HEK293T (cell line): ENCODE measurements at regions not wholly inside any gene's neighbourhood (a gene's known extent, or its start where the extent isn't known, plus 50 kb on each side); places are given as distances from the start of the nearest gene placed in this dataset.

Experiments used
- CTCF ChIA-PET: fragments of 350-600 bp; formaldehyde crosslinking; extraction: SDS; loops from one replicate; lab custom pipeline; 2021; ENCODE audit warnings: antibody characterized with exemption, inconsistent platforms; lab: Yijun Ruan, JAX
- POLR2A ChIA-PET: fragments of 350-600 bp; formaldehyde crosslinking; extraction: SDS; loops from one replicate; lab custom pipeline; 2020; ENCODE audit warnings: antibody characterized with exemption, inconsistent platforms; lab: Yijun Ruan, JAX
- DNase-seq: peaks from one replicate; pipeline ENCODE4 v3.0.0; 2012; ENCODE audit warnings: mixed read lengths; ENCODE audit errors: extremely low spot score
- ARNT ChIP-seq: fragments of 450-650 bp; IDR thresholded peaks from 2 replicates; pipeline ENCODE4 v1.6.1; 2017; ENCODE audit warnings: mild to moderate bottlenecking
- BHLHE40 ChIP-seq: fragments of 450-650 bp; IDR thresholded peaks from 2 replicates; pipeline ENCODE4 v1.6.1; 2016; ENCODE audit warnings: mild to moderate bottlenecking, moderate library complexity, borderline replicate concordance
- CTBP1 ChIP-seq: fragments of 450-650 bp; IDR thresholded peaks from 2 replicates; pipeline ENCODE4 v1.6.1; 2016; ENCODE audit warnings: borderline replicate concordance
- ELF4 ChIP-seq: fragments of 450-650 bp; IDR thresholded peaks from 2 replicates; pipeline ENCODE4 v1.6.1; 2017; ENCODE audit warnings: antibody characterized with exemption
- FOXA1 ChIP-seq: fragments of 450-650 bp; IDR thresholded peaks from 2 replicates; pipeline ENCODE4 v1.6.1; 2016; ENCODE audit warnings: mild to moderate bottlenecking
- FOXK2 ChIP-seq: fragments of 450-650 bp; IDR thresholded peaks from 2 replicates; pipeline ENCODE4 v1.6.1; 2016; ENCODE audit warnings: mild to moderate bottlenecking
- FOXM1 ChIP-seq: fragments of 450-650 bp; IDR thresholded peaks from 2 replicates; pipeline ENCODE4 v1.6.1; 2017; ENCODE audit warnings: mild to moderate bottlenecking, borderline replicate concordance
- HDGF ChIP-seq: fragments of 450-650 bp; IDR thresholded peaks from 2 replicates; pipeline ENCODE4 v1.6.1; 2017; ENCODE audit warnings: antibody characterized with exemption, borderline replicate concordance
- L3MBTL2 ChIP-seq: fragments of 450-650 bp; conservative IDR thresholded peaks from 2 replicates; pipeline ENCODE4 v1.6.1; 2016; ENCODE audit warnings: mild to moderate bottlenecking
- LEF1 ChIP-seq: fragments of 450-650 bp; IDR thresholded peaks from 2 replicates; pipeline ENCODE4 v1.6.1; 2017; ENCODE audit warnings: mild to moderate bottlenecking, borderline replicate concordance
- NFRKB ChIP-seq: fragments of 450-650 bp; IDR thresholded peaks from 2 replicates; pipeline ENCODE4 v1.6.1; 2016; ENCODE audit warnings: mild to moderate bottlenecking, moderate library complexity
- SP1 ChIP-seq: fragments of 450-650 bp; IDR thresholded peaks from 2 replicates; pipeline ENCODE4 v1.6.1; 2017
- SUZ12 ChIP-seq: fragments of 450-650 bp; IDR thresholded peaks from 2 replicates; pipeline ENCODE4 v1.6.1; 2016; ENCODE audit warnings: mild to moderate bottlenecking
- TARDBP ChIP-seq: fragments of 450-650 bp; IDR thresholded peaks from 2 replicates; pipeline ENCODE4 v1.6.1; 2016
- ZNF384 ChIP-seq: fragments of 450-650 bp; IDR thresholded peaks from 2 replicates; pipeline ENCODE4 v1.6.1; 2016
- TF ChIP-seq, protein P1 (sequence below): fragments of 450-650 bp; IDR thresholded peaks from 2 replicates; pipeline ENCODE4 v1.6.1; 2016

DNA sequence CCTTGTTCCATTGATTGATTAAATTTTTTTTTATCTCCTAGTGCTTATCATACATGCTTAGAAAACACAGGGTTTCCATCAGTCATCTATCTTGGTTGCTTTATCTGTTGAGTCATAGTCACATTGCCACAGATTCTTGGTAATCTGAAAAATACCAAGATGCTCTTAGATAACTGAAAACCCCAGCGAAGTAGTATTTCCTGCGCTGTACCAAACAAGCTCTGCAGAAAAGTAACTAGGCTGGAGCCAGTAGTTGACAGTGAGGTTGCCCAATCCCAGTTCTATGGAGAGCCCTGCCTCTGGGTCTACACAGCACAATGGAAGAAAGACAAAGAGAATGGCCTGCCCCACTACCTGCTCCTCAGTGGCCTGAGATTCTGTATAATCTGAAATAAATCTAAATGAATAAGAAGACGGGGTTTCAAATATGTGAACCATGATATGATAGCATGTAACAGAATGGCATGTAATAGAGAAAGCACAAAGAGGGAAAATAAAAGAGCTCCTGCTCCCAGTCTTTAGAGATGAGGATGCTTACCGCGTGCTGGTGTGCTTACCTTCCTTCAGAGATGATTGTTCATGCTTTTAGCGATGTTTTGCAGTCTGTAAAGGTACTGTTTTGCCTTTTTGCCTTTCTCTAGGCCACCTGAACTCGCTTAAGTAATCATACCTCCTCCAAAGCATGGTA is 55.3 kb upstream of the RAPGEF2 start:
- POLR2A ChIA-PET = interaction anchor here (1.0 kb wide), 1 partner anchor 26 kb away, joined by 3 read pairs; no protein-coding TSS in a partner anchor
- CTCF ChIA-PET = interaction anchor here (0.6 kb wide), 1 partner anchor 8 kb away, joined by 3 read pairs; no protein-coding TSS in a partner anchor
- DNase-seq = no peak
- TF ChIP-seq ZNF384 (no peak), CTBP1 (no peak), ELF4 (no peak), LEF1 (no peak), NFRKB (no peak), ARNT (no peak), SP1 (no peak), BHLHE40 (no peak), TARDBP (no peak), FOXK2 (no peak), SUZ12 (no peak)

DNA sequence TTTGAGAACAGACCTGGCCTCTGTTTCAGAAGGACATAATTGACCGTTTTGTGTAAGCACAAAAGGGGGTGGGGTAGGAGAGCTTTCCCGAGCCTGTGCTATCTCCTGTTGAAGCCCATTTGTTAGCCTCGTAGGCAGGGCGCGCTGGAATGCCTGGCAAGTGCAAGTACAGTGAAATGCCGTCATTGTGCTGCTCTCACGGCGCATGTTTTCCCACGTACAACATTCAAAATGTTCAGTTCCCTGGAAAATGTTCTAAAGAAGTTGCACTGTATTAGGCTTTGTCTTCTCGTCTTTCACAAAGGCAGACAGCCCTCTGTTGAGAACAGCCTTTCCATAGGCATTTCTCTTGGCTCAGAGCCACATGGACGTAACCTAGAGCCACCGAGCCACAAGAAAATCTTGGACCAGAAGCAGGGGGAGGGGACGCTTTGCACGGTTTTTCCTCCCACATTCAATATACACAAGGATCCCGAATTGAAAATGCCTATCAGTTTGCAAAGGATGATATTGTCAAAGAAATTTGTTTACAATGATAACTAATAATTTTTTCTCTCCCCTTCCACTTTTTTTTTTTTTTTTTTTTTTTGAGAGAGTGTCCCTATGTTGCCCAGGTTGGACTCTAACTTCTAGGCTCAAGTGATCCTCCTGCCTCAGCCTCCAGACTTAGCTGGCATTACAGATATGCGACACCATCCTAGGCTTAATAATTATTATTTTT is 54.6 kb upstream of the RAPGEF2 start:
- TF ChIP-seq L3MBTL2 (peak; percentile 49), FOXK2 (no peak), ZNF384 (peak; percentile 81)
- CTCF ChIA-PET = no interaction called here
- POLR2A ChIA-PET = interaction anchor here (1.0 kb wide), 1 partner anchor 26 kb away, joined by 3 read pairs; no protein-coding TSS in a partner anchor
- peak; percentile 55 for DNase-seq

DNA sequence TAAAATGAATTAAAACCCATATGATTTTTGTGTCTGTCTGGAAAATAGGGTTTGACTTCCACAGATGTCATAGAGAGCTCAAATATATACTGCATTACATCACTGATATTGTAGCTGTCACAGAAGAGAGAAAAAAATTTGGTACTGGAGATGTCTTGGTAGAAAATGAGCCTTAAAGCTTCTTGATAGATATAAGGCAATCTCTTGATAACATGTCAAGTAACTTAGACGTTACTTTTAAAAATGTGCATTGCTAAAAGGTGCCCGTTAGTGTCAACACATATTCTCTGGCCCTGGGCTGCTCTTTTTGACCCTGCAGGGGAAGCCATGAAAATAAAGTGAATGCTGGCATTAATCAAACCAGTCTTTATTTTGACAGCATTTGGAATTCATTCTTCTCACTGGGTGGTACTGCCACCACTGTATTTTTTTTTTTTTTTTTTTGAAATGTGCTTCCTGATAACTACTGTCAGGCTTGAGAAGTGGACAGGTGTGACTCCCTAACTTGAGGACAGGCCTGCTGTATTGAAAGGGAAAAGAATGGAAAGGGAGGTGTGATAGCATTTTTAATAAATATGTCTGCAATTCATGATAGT is 53.0 kb upstream of the RAPGEF2 start:
- no peak for DNase-seq
- ChIA-PET CTCF (no interaction called here), POLR2A (no interaction called here)
- TF ChIP-seq HDGF = no peak
- TF ChIP-seq ZNF384 = peak; percentile 70; the same call in 1 of the 2 replicates

DNA sequence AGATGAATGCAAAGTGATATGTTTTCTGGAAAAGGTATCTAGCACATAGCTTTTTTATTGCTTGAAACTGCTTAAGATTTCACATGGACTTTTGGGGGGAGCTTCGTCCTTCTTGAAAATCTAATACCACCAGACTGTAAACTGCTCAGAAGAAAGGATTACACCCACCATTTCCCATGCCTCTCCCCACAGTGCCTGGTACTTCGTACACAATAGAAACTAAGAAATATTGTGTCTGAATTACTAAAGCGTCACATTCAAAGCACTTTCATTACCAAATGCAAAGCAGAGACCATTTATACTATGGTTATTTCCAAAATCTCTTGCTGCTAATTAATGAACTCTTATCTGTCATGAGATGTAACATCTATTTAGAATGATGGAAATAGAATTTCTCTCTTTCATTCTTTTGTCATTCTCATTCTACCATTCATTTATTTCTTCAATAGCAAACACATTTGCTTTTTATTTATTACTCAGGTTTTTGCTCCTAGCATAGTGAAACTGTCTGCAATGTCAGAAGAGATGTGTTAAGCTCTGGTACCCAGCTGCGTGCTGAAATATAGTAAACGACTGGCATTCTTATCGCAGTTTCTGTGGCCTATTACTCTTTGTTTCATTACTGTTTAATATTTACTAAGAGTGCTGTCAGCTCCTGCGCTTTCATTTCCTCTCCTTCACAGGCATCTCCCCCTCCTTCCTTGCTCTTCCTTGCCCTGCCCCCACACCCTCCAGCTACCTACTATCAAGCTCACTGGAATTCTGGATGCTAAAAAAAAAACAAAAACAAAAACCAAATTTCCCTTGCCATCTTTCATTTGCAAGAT is 51.4 kb upstream of the RAPGEF2 start:
- no peak for TF ChIP-seq NFRKB
- CTCF ChIA-PET = interaction anchor here (0.6 kb wide), 2 partner anchors 10 to 48 kb away, joined by 3 read pairs; no protein-coding TSS in a partner anchor
- no peak for DNase-seq
- POLR2A ChIA-PET = interaction anchor here (0.6 kb wide), 1 partner anchor 35 kb away, joined by 3 read pairs; no protein-coding TSS in a partner anchor

DNA sequence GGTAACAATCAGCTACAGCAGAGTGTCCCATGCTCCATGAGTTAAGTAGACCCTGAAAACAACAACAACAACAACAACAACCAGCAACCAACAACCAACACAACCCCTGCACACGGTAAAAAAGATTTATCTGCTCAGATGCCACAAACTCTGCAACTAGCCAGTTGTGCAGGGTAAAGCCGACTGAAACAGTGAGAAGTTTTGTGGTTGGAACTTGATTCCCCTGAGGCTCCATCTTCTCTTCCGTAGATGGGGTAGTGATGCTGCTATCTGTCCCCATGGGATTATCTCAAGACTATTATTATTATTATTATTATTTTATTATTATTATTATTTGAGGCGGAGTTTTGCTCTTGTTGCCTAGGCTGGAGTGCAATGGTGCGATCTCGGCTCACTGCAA is 50.6 kb upstream of the RAPGEF2 start:
- no peak for TF ChIP-seq SP1
- no peak for TF ChIP-seq ZNF384
- no peak for TF ChIP-seq ARNT
- no peak for TF ChIP-seq TARDBP
- no peak for TF ChIP-seq CTBP1
- no peak for TF ChIP-seq HDGF
- TF ChIP-seq SUZ12 = no peak
- TF ChIP-seq FOXA1 = no peak
- no peak for TF ChIP-seq FOXK2
- TF ChIP-seq ELF4 = no peak
- TF ChIP-seq BHLHE40 = no peak
- no peak for TF ChIP-seq LEF1
- TF ChIP-seq FOXM1 = no peak
- TF ChIP-seq, protein P1, sequence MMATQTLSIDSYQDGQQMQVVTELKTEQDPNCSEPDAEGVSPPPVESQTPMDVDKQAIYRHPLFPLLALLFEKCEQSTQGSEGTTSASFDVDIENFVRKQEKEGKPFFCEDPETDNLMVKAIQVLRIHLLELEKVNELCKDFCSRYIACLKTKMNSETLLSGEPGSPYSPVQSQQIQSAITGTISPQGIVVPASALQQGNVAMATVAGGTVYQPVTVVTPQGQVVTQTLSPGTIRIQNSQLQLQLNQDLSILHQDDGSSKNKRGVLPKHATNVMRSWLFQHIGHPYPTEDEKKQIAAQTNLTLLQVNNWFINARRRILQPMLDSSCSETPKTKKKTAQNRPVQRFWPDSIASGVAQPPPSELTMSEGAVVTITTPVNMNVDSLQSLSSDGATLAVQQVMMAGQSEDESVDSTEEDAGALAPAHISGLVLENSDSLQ = no peak
- no peak for TF ChIP-seq L3MBTL2
- TF ChIP-seq NFRKB = no peak
- DNase-seq = no peak
- ChIA-PET POLR2A (no interaction called here), CTCF (interaction anchor here (0.6 kb wide), 1 partner anchor 49 kb away, joined by 3 read pairs; no protein-coding TSS in a partner anchor)
